A549 (cell line): ENCODE measurements at regions not wholly inside any gene's neighbourhood (a gene's known extent, or its start where the extent isn't known, plus 50 kb on each side); places are given as distances from the start of the nearest gene placed in this dataset.

Source experiments
- ATAC-seq, 2 experiments: fragments of 200-7000 bp in 1 of 2; fragments of >200 bp in 1 of 2; cut with Nextera tagmentation in 1 of 2; cut with Tn5 transposase in 1 of 2; 3 replicates each; pipeline versions ENCODE4 v1.8.0 to v1.9.1; 2018 to 2020; ENCODE audit warnings: mild to moderate bottlenecking in 1 of 2, moderate library complexity in 1 of 2
- CTCF ChIA-PET: fragments of 300-600 bp; sonication (Branson Sonifier 250); formaldehyde crosslinking; extraction: SDS; loops from one replicate; lab custom pipeline; 2021; ENCODE audit warnings: antibody characterized with exemption, inconsistent platforms; lab: Yijun Ruan, JAX
- POLR2A ChIA-PET: fragments of 350-600 bp; formaldehyde crosslinking; extraction: SDS; loops from one replicate; lab custom pipeline; 2021; ENCODE audit warnings: antibody characterized with exemption, inconsistent platforms; lab: Yijun Ruan, JAX
- DNase-seq, 2 experiments: peaks; one replicate each; pipeline versions ENCODE4 v3.0.0 to v3.0.0-alpha.2; 2011 to 2016; ENCODE audit warnings: low read depth in 1 of 2, low spot score in 1 of 2
- FAIRE-seq: peaks from 2 replicates; lab custom pipeline; 2011; peaks lifted over from hg19 to GRCh38; lab: Jason Lieb, UNC
- H3K27ac ChIP-seq, 2 experiments: fragments of >200 bp; sonication (Bioruptor Twin); formaldehyde crosslinking; 3 replicates each; pipeline ENCODE4 v1.5.1; 2016 to 2017
- H3K4me1 ChIP-seq: fragments of >200 bp; sonication (Bioruptor Twin); formaldehyde crosslinking; 3 replicates; pipeline ENCODE4 v1.6.1; 2016
- H3K4me2 ChIP-seq: fragments of >200 bp; sonication (Bioruptor Twin); formaldehyde crosslinking; 3 replicates; pipeline ENCODE4 v1.6.1; 2016
- H3K4me3 ChIP-seq: fragments of >200 bp; sonication (Bioruptor Twin); formaldehyde crosslinking; 3 replicates; pipeline ENCODE4 v1.5.1; 2016
- H3K9me3 ChIP-seq: fragments of >200 bp; sonication (Bioruptor Twin); formaldehyde crosslinking; 3 replicates; pipeline ENCODE4 v1.6.1; 2016
- ATOH8 ChIP-seq: fragments of 250-450 bp; sonication (Bioruptor Pico); IDR thresholded peaks from 2 replicates; pipeline ENCODE4 v1.5.0; 2020; ENCODE audit warnings: low read depth, mild to moderate bottlenecking, moderate library complexity
- CBX2 ChIP-seq: fragments of 200-600 bp; sonication (generic); IDR thresholded peaks from 2 replicates; pipeline ENCODE4 v1.6.1; 2016; ENCODE audit warnings: low read depth, mild to moderate bottlenecking, borderline replicate concordance
- EHMT2 ChIP-seq: fragments of 200-600 bp; sonication (generic); IDR thresholded peaks from 2 replicates; pipeline ENCODE4 v1.6.1; 2016; ENCODE audit warnings: antibody characterized with exemption, low read depth, mild to moderate bottlenecking, moderate library complexity
- EP300 ChIP-seq, 2 experiments: fragments of >200 bp; sonication (Bioruptor Twin); formaldehyde crosslinking; IDR thresholded peaks; 2 replicates in 1 of 2; 3 replicates in 1 of 2; pipeline ENCODE4 v1.6.1; 2016 to 2017
- FOSB ChIP-seq: fragments of 250-450 bp; sonication (Bioruptor Pico); IDR thresholded peaks from 2 replicates; pipeline ENCODE4 v1.5.0; 2020; ENCODE audit warnings: mild to moderate bottlenecking, moderate library complexity
- FOSL2 ChIP-seq, 2 experiments: fragments of 450-650 bp in 1 of 2; fragments of >200 bp in 1 of 2; sonication (Bioruptor Twin) in 1 of 2; formaldehyde crosslinking; IDR thresholded peaks; 2 replicates each; pipeline versions ENCODE4 v1.5.0 to v1.6.1; 2016 to 2020; ENCODE audit warnings: mild to moderate bottlenecking in 1 of 2, moderate library complexity in 1 of 2
- FOXS1 ChIP-seq: fragments of 250-450 bp; sonication (Bioruptor Pico); IDR thresholded peaks from 2 replicates; pipeline ENCODE4 v1.5.0; 2020; ENCODE audit warnings: mild to moderate bottlenecking, moderate library complexity
- HES2 ChIP-seq: fragments of >200 bp; sonication (Bioruptor Twin); formaldehyde crosslinking; IDR thresholded peaks from 2 replicates; pipeline ENCODE4 v1.6.1; 2016
- HOXA7 ChIP-seq: fragments of 250-450 bp; sonication (Bioruptor Pico); IDR thresholded peaks from 2 replicates; pipeline ENCODE4 v1.5.0; 2020; ENCODE audit warnings: mild to moderate bottlenecking, moderate library complexity
- KDM1A ChIP-seq: fragments of 200-600 bp; sonication (generic); IDR thresholded peaks from 2 replicates; pipeline ENCODE4 v1.6.1; 2016; ENCODE audit warnings: low read depth, mild to moderate bottlenecking
- MAFK ChIP-seq: fragments of 450-650 bp; IDR thresholded peaks from 2 replicates; pipeline ENCODE4 v1.6.1; 2014; ENCODE audit not compliant: partially characterized antibody
- MAZ ChIP-seq: fragments of 150-350 bp; IDR thresholded peaks from 2 replicates; pipeline ENCODE4 v1.6.1; 2014; ENCODE audit warnings: antibody characterized with exemption, low read depth, low read length, borderline replicate concordance
- NPAS2 ChIP-seq: fragments of 250-450 bp; sonication (Bioruptor Pico); IDR thresholded peaks from 2 replicates; pipeline ENCODE4 v1.8.0; 2022; ENCODE audit warnings: mild to moderate bottlenecking, moderate library complexity, borderline replicate concordance
- NR3C1 ChIP-seq: fragments of >200 bp; sonication (Bioruptor Twin); formaldehyde crosslinking; IDR thresholded peaks from 3 replicates; pipeline ENCODE4 v1.6.1; 2017
- PBX3 ChIP-seq: IDR thresholded peaks from 2 replicates; pipeline ENCODE4 v1.6.1; 2012
- RAD21 ChIP-seq, 2 experiments: fragments of >200 bp in 1 of 2; sonication (Bioruptor Twin) in 1 of 2; formaldehyde crosslinking in 1 of 2; IDR thresholded peaks in 1 of 2; conservative IDR thresholded peaks in 1 of 2; 2 replicates in 1 of 2; 3 replicates in 1 of 2; pipeline ENCODE4 v1.6.1; 2012 to 2018; ENCODE audit warnings: inconsistent platforms in 1 of 2
- REST ChIP-seq: fragments of 200-600 bp; sonication (generic); IDR thresholded peaks from 2 replicates; pipeline ENCODE4 v1.6.1; 2016; ENCODE audit warnings: antibody characterized with exemption, mild to moderate bottlenecking, moderate library complexity
- RFX5 ChIP-seq: fragments of 450-650 bp; IDR thresholded peaks from 2 replicates; pipeline ENCODE4 v1.7.1; 2014; ENCODE audit warnings: antibody characterized with exemption, mild to moderate bottlenecking, moderate library complexity
- RNF2 ChIP-seq: fragments of 200-600 bp; sonication (generic); IDR thresholded peaks from 2 replicates; pipeline ENCODE4 v1.6.1; 2016; ENCODE audit warnings: low read depth, mild to moderate bottlenecking, antibody characterized with exemption, moderate library complexity, borderline replicate concordance
- SMC3 ChIP-seq: fragments of >200 bp; sonication (Bioruptor Twin); formaldehyde crosslinking; IDR thresholded peaks from 3 replicates; pipeline ENCODE4 v1.6.1; 2018; ENCODE audit warnings: inconsistent platforms
- SREBF2 ChIP-seq: fragments of 450-650 bp; IDR thresholded peaks from 2 replicates; pipeline ENCODE4 v1.6.1; 2014; ENCODE audit warnings: mild to moderate bottlenecking, moderate library complexity
- TFCP2L1 ChIP-seq: fragments of 250-450 bp; sonication (Bioruptor Pico); IDR thresholded peaks from 2 replicates; pipeline ENCODE4 v1.5.0; 2021; ENCODE audit warnings: mild to moderate bottlenecking
- TP53 ChIP-seq: fragments of 250-450 bp; sonication (Bioruptor Pico); IDR thresholded peaks from 2 replicates; pipeline ENCODE4 v1.5.0; 2021; ENCODE audit warnings: mild to moderate bottlenecking, moderate library complexity
- ZC3H11A ChIP-seq: fragments of 450-650 bp; IDR thresholded peaks from 2 replicates; pipeline ENCODE4 v1.6.1; 2014; ENCODE audit warnings: antibody characterized with exemption, mild to moderate bottlenecking
- ZNF302 ChIP-seq: fragments of 250-450 bp; sonication (Bioruptor Pico); IDR thresholded peaks from 2 replicates; pipeline ENCODE4 v1.9.0; 2021; ENCODE audit warnings: inconsistent platforms, mild to moderate bottlenecking, moderate library complexity
- WGBS: methylation state at CpG from one replicate; pipeline ENCODE4 v1.1.6; 2017; ENCODE audit errors: missing lambda C conversion rate; 5-methylcytosine and 5-hydroxymethylcytosine counted together
- TF ChIP-seq, protein P1 (sequence below): IDR thresholded peaks from 2 replicates; pipeline ENCODE4 v1.6.1; 2012

DNA sequence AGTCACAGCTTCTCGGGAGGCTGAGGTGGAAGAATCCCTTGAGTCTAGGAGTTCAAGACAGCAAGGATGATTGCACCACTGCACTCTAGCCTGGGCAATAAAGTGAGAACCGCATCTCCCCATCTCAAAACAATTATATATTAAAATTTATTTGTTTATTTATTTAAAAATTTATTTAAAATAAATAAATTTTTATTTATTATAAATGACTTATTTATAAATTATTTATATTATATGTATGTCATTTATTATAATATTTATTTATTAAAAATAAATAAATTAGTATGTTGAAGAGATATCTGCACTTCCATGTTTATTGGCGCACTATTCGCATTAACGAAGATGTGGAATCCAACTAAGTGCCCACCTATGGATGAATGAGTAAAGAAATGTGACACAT lies 683.2 kb upstream of the BRINP3 start:
- H3K4me3 ChIP-seq: no peak overlapping the region
- POLR2A ChIA-PET: no interaction called here
- H3K27ac ChIP-seq: no peak overlapping the region
- DNase-seq: no peak
- no peaks in the 10 kb centered on the region for H3K4me1 ChIP-seq
- no peak for ATAC-seq
- CTCF ChIA-PET: no interaction called here
- no peak for TF ChIP-seq HES2
- TF ChIP-seq MAZ: no peak
- no peak for TF ChIP-seq CBX2
- no peak for TF ChIP-seq FOSB (CRISPR knock-in tag)
- no peak for TF ChIP-seq TFCP2L1 (CRISPR knock-in tag)
- no peak for TF ChIP-seq MAFK
- no peak for TF ChIP-seq TP53 (CRISPR knock-in tag)
- no peak for TF ChIP-seq HOXA7 (CRISPR knock-in tag)
- TF ChIP-seq ZC3H11A: no peak
- no peak for TF ChIP-seq RFX5
- TF ChIP-seq SMC3: no peak
- no peak for TF ChIP-seq EHMT2
- TF ChIP-seq PBX3: no peak
- no peak for TF ChIP-seq KDM1A
- TF ChIP-seq, all 56 proteins: peak for 0
- H3K4me2 ChIP-seq: no peak overlapping the region
- WGBS: 79% methylated on average over 5 of the region's 5 CpGs
- FAIRE-seq: no peak
- H3K9me3 ChIP-seq: 0 out of 3 replicates have a peak, but pooled peaks cover 4% of the 10 kb centered on the region

DNA sequence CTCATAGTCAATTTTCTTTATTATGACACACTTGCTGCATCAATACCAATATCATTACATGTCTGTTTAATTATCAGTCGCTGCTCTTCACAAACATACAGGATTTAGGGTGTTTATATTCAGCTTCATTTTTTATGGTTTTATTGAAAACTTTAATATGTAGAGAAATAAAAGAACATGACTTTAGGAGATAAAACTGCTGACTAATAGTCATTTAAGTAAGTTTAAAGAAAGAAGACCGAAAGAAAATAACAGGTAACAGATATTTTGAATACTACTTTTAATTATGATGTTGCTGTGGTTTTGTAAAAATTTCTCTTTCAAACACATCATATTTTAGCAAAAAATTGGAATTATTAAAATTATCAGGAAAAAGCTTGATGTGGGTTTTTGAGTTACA lies 685.1 kb upstream of the BRINP3 start:
- no peak overlapping the region for H3K27ac ChIP-seq
- WGBS: 34% methylated on average over 2 of the region's 2 CpGs
- no peak for TF ChIP-seq RNF2
- TF ChIP-seq MAFK: peak; percentile 56
- FAIRE-seq (no peak), ATAC-seq (no peak), DNase-seq (no peak)
- H3K9me3 ChIP-seq: 0 out of 3 replicates have a peak, but pooled peaks cover 4% of the 10 kb centered on the region
- POLR2A ChIA-PET: no interaction called here
- H3K4me3 ChIP-seq: no peak overlapping the region
- H3K4me1 ChIP-seq: no peaks in the 10 kb centered on the region
- CTCF ChIA-PET: no interaction called here
- no peak overlapping the region for H3K4me2 ChIP-seq

DNA sequence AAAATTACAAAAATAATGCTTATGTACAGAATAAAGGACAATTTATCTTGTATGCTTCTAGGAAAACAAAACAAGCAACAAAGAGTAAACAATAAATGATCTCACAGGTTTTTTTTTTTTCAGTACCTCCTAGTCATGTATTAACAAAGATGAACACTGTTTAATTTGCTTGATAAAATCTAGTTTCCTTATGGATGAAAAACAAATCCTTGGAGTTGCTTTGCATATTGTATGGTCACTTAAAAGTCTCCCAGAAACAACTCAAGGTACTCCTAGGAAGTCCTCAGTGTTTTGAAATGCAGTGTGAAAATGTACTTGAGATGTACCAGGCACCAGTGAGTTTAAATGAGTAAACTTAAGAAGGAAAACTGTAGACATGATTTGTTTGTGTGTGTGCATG lies 686.0 kb upstream of the BRINP3 start:
- Histone ChIP-seq H3K27ac (no peak overlapping the region), H3K4me1 (no peaks in the 10 kb centered on the region), H3K4me3 (no peak overlapping the region), H3K4me2 (no peak overlapping the region), H3K9me3 (0 out of 3 replicates have a peak, but pooled peaks cover 4% of the 10 kb centered on the region)
- ATAC-seq (no peak), DNase-seq (no peak), FAIRE-seq (no peak)
- POLR2A ChIA-PET: no interaction called here
- CTCF ChIA-PET: no interaction called here
- no peak for TF ChIP-seq FOSL2 (IDR thresholded peaks at IDR 0.05)
- no peak for TF ChIP-seq FOSL2 (CRISPR knock-in tag; IDR thresholded peaks at IDR 0.05)
- no peak for TF ChIP-seq RAD21 (conservative IDR thresholded peaks at IDR 0.05 in 1 of 2, IDR thresholded peaks at IDR 0.05 in 1 of 2)
- TF ChIP-seq ZNF302: no peak
- no peak for TF ChIP-seq FOSB (CRISPR knock-in tag)
- no peak for TF ChIP-seq EP300 (IDR thresholded peaks at IDR 0.05)
- TF ChIP-seq SREBF2: no peak
- TF ChIP-seq, protein P1, sequence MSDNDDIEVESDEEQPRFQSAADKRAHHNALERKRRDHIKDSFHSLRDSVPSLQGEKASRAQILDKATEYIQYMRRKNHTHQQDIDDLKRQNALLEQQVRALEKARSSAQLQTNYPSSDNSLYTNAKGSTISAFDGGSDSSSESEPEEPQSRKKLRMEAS: no peak
- TF ChIP-seq PBX3: no peak
- TF ChIP-seq NPAS2 (CRISPR knock-in tag): no peak
- TF ChIP-seq HOXA7 (CRISPR knock-in tag): no peak
- no peak for TF ChIP-seq FOXS1 (CRISPR knock-in tag)
- no peak for TF ChIP-seq NR3C1
- TF ChIP-seq REST: no peak
- TF ChIP-seq ATOH8 (CRISPR knock-in tag): no peak
- TF ChIP-seq KDM1A: no peak
- TF ChIP-seq ZC3H11A: no peak
